ENCODE measurements at regions not wholly inside any gene's neighbourhood (a gene's known extent, or its start where the extent isn't known, plus 50 kb on each side); places are given as distances from the start of the nearest gene placed in this dataset.

DNA sequence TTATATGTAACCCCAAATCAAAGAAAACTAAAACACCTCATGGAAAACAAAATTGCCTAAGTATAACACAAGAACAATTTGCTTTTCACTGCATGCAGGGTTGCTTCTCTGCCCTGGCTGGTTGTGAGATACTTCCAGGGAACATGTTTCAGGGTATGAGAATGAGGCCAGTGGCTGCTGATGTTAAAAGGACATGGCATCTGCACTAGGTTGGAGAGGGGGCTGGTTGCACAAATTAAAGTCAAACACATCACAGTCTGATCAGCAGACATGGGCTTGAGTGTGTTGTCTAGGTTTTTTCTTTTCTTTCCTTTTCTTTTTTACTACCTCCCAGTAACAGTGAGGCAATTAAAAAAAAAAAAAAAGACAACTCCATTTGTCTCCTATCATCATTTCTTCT, 374.9 kb downstream of the MCTP2 start:
- no peak for DNase-seq (ENCODE audit: low spot score)

DNA sequence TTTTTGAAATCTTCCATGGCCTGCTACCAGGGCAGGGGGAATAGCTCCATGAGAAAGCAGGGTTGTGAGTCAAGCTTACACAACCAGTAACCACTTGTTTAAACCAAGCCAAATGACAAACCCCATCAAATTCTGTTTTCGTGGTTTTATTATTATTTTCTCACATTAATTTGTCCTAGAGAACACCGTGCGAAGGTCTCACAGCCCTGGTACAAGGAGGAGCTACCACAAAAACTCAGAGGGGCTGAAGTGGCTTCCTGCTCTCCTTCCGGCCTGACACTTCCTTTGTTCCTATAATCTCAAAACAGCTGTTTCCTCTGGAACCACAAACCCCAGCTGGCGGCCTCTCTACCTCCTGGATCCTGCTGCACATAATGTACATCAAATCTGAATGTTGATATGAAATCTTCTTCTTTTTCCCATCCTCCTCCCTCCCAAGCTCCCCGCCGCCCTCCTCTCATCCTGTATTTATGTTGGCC, 375.9 kb downstream of the MCTP2 start:
- no peak for DNase-seq (ENCODE audit: low spot score)

DNA sequence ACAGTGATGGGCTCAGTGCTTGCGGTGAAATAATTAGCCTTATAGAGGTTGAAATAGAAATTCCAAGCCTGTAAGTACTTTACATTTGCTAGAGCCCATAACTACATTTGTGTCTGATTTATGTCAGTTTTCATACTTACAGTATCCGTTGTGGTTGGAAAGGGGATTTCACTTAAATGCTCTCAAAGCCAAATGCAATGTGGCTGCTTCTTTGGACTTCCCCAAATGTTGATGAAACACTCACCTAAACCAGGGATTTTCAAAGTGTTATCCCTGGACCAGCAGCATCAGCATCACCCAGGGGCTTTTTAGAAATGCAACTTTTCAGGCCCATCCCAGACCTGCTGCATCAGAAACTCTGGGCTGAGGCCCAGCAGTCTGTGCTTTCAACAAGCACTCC, 378.7 kb downstream of the MCTP2 start:
- no peak for DNase-seq (ENCODE audit: low spot score)

DNA sequence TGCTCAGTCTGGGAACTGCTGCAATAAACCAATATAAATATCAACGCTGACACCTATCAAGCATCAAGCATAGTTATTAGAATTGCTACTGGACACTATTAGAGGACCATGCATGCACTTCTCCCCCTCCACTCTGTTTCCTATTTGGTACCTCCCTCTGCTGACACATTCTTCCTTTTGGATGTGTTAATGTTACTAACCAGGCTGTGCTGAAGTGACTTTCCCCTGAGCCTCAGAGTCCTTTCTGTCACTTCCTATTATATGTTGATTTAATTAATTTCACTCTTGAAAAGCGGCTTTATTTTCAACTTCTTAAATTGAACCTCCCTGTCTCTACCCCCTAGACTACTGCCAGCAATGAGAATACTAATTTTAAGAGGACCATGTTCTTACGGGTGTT, 379.1 kb downstream of the MCTP2 start:
- no peak for DNase-seq (ENCODE audit: low spot score)

DNA sequence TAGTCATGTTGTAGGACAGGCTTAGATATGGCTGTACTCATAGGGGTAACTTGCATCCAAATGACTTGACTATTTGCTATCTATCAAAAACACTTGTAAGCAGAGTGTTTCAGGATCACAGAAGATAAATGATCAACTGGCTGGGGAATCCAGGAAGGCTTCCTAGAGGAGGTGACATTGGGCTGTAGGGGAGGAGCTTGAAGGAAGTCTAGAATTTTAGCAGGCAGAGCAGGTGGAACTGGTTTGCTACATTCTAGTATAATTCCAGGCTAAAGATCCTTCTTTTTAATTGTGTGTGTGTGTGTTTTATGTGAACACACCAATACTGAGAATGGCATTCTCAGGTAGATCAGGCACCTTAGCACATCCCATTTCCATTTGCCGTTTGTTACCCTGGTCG, 380.3 kb downstream of the MCTP2 start:
- DNase-seq (ENCODE audit: low spot score), result no peak

DNA sequence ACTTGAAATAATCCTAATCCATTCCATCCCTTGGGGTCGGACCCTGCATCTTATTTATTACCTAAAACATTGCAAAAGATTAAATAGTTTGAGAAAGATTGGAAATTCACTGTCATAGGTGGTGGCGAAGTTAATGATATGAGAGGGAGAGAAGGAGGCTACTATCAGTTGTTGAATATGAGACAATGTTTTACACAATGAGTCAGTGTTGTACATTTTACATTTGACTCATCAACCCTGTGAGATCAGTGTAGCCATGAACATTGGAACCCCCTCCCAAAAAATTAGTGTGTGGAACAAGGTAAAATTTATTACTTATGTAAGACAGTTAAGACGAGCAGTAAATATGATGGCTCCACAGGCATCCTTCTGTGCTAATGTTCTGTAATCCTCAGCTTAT, 384.3 kb downstream of the MCTP2 start:
- DNase-seq (ENCODE audit: low spot score), result no peak

DNA sequence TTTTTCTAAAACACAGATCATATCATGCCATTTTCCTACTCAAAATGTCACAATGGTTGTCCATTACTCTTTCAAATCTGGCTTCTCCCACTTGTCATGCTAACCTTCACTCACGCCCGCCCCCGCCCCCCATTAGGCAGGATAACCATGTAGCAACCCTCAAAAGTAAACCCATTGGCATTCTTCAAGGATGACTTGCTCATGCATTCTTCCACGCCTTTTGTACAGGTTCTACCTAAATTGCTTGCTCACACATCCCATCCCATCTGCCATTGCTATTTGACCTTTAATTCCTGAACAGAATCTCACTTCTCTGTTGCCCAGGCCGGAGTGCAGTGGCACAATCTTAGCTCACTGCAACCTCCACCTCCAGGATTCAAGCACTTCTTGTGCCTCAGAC, 389.3 kb downstream of the MCTP2 start:
- no peak for DNase-seq (ENCODE audit: low spot score)

DNA sequence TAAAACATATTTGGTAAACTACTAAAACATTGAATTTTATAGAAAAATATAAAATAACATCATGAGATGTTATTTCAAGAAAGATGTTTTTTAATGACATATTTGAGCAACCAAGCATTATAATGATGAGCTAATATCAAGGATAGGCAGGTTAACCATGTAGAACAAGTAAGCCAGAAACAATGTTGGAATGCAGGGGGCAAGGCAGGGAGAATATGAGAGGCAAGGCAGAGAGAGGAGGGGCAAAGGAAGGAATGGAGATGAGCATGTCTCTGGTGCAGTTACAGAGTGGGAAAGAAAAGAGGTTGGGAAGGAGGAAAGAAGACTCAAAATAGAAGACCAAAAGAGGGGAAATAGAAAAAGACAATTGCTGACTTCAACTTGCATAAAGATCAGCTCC, 390.4 kb downstream of the MCTP2 start:
- no peak for DNase-seq (ENCODE audit: low spot score)

DNA sequence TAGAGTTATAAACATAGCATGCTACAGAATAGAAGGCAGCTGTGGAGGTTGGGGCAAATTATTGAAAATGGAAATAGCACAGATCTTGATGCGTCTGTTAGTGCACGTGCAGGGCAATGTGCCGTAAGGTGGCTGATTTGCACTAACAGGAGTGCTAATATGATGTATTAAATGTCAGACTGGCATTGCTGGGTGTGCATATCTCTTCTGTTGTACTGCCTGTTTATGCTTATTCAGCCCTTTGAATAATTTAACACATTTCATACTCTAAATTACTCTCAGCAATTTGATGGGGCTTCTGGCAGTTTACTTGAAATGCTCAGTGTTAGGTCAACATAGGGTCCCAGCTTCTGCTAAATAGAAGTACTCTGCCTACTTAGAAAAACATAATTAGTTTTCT, 395.6 kb downstream of the MCTP2 start:
- no peak for DNase-seq (ENCODE audit: low spot score)

DNA sequence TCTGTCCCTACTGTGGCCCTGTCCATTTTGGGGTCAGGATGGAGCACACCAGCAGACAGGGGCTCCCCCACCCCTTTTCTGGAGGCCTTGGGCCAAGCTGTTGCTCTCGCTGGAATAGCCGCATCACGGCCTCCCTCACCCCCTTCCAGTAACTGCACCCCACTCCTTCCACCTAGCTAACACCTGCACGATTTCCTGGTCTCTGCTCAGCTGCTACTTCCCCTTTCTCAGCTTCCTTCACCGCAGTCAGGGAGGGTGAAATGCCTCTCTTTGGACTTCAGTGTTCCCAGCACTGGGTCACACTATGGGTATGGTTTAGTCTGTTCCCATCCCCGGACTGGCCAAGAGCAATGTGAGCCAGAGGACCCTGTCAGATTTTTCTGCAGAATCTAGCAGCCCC, 400.2 kb downstream of the MCTP2 start:
- no peak for DNase-seq (ENCODE audit: low spot score)

DNA sequence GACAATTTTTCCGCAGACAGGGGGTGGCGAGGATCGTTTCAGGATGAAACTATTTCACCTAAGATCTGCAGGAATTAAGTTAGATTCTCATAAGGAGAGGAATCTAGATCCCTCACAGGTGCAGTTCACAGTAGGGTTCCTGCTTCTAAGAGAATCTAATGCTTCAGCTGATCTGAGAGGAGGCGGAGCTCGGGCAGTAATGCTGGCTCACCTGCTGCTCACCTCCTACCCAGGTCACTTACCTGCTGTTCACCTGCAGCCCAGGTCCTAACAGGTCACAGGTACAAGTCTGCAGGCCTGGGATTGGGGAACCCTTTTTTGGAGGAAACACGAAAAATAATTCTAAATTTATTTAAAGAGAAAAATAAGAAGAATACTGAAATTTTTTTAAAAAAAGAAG, 406.8 kb downstream of the MCTP2 start:
- DNase-seq (ENCODE audit: low spot score), result no peak

DNA sequence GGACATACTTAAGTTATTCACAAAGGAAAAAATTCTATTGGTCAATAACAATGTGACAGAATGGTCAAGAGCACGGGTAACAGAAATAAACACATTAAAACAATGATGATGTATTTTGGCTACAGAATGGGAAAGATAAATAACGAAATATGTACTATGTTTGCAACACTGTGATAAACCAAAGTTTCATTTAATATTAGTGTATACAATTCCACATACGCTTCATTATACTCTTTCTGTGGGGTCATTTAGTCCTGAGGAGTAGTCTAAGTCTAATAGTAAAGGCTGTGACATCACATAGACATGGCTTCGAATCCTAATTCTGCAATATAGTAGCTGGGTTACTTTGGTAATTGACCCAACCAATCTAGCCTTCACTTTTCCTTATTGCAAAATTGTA, 408.3 kb downstream of the MCTP2 start:
- no peak for DNase-seq (ENCODE audit: low spot score)

DNA sequence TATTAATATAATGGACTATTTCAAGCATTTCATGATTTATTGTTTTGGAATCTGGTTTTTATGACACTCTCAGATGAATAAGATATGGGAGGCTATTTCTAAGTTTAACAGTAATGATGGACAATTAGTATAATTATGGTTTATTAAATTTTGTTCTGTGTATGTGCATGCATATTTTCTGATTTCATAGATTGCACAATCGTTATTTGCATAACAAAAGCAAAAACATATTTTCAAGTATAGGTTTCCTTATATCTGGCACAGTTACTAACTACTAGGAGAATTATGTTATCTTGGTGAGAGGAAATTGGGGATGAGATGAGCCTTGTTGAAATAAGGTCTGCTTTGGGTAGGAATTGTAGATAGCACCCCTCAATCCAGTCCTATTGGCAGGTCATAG, 413.1 kb downstream of the MCTP2 start:
- no peak for DNase-seq (ENCODE audit: low spot score)

DNA sequence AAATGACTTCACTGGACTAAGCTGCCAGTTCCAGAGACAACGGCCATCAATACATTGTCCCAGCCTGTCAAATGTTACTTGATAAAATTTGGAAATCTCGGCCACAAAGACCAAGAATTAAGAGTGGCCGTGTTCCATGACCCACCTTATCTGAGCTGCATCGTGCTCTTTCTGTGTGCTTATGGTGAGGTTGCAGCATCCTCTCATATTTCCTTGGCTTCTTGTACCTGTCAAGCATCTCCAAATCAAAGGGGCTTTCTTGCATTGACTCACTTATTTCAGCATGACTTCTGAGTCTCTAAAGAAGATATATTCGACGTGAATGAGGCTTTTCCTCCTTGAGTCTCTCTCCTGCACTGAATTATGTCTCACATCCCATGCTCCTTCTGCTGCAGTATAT, 421.7 kb downstream of the MCTP2 start:
- DNase-seq (ENCODE audit: low spot score), result no peak

DNA sequence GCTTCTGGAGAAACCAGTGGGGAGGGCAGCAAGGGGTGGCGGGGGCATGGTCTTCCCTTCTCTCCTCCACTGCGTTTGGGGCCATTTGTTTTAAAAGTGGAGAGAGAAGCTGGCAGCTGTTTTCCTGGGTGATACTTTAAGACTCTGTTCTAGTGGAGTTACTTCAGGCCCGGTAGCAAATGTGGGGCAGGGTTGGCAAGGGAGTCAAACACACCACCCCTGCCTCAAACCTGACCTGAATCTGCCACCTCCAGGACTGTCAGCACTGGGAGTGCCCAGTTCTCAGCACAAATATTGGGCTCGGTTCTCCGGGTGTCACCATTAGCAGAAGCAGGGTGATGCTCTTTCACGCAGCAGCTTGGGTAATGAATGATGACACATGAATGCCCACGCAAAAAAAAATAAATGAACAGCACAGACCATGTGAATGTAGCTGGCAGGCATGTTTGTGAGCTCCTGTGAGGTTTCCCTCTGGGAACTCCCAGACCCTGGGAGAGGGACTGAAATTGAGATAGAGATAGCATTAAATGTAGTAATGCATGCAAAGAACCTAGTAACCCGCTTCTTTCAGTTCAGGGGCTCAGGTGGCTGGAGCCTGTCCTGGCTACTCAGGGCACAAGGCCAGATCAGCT, 424.0 kb downstream of the MCTP2 start:
- no peak for DNase-seq (ENCODE audit: low spot score)

DNA sequence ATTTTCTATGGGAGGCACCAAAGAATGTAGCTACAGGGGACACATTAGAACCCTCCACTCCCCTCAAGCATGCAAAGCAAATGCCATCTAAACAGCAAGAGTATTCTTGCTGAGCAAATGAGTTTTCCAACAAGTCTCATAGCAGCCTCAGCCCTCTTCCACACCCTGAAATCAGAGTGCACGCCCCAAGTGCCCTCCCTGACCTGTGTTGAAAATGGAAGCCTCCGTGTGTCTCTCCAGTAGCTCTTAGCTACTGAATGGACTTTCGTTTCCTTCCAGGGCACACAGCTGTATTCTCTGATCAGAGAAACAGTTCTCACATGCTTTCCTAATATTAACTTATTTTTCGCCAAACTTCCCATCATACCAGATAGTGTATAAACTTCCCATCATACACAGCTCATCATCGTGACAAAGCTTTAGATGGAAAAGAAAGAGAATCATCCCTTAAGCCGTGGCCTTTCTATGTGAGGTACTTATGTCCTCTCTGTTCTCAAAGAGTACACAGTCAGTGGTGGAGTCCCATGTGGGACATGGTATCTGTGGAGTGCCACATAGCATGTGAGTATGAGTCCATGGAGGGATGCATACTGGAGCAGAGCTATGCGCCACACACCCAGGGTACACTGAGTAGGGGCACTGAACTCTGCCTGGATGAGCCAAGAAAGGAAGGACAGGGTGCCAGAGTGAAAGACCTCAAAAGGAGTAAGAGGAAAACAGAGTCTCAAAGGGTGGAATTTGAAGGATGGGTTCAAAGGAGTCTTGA, 434.5 kb downstream of the MCTP2 start:
- DNase-seq (ENCODE audit: low spot score), result no peak

DNA sequence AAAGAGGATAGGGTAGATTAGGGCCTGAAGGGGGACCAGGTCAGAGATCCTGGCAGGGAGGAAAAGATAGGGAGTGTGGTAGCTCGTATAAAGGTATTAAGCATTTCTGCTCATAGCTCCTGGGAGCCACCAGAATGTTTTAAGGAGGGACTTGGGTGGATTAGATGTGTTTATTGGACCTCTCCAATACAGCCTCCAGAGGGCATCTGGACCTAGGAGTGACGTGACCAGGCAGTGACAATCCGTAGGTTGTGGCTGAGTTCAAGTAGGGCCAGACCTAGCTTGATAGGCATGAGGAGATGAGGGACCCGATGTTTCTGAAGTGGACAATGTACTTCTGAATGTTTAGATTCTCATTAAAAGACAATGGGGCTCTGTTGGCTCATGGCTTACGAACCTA, 435.2 kb downstream of the MCTP2 start:
- no peak for DNase-seq (ENCODE audit: low spot score)

DNA sequence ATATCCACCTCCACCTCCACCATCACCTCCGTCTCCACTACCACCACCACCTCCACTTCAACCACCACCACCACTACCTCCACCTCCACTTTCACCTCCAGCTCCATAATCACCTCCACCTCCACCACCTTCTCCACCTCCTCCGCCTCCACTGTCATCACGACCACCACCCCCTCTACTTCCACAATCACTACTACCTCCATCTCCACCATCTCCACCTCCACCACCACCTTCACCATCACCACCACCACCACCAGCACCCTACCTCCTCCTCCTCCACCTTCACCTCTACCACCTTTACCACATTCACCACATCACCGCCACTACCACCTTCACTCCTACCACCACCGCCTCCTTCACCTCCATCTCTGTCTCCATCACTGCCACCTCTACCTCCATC, 435.7 kb downstream of the MCTP2 start:
- no peak for DNase-seq (ENCODE audit: low spot score)

DNA sequence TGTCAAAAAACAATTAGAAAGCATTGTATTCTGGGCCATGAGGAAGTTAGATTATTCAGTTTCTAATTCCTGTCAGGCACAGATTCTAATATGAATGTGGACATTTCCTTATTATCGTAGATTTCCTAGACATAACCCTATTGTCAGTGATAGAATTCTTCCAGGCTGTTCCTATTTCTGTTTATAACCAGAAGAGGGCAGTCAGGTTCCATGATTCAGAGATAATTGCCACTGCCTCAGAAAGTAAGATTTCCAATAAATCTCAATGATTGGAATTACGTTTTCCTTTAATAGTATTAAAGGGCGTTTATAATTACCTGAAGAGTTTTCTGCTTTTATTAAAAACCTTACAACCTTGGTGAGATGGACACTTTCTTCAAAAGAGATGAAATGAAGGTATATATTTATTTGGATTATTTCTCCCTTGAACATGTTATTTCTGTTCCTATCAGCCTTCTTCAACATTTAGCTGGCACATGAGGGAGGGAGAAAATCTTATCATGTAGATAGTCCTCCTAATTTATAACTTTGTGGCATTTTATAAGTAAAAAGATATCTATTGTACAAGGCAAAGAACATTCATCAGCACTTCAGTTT, 439.2 kb downstream of the MCTP2 start:
- peak; percentile 55 for DNase-seq (ENCODE audit: low spot score)

DNA sequence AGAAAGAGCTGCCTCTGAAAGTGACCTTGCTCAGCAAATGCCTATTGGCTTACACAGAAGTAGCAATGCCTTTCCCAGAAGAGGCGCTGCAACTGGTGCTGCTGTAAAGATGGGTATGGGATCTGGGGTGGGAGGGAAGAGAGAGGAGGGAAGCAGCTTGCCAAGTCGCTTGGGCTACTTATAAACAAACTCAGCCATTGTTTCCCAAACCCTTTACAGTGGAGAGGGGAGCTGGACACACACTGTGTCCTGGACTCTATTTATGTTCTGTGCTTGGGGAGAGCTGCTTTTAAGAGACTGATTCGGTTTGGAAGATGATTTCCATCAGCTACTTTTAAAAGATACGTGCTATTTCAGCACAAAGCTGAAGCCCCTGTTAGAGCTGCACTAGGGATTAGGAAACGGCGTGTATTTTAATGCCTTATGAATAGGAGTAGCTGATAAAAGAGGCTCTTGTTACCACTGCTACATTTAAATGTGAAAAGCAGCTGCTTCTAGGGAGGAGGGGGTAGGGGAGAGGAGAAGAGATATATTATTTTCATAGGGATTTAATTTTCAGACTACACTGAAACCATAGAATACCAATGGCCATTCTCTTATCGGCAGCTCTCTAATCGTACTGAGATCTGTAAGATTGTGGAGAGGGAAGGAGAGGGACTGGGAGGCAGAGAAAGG, 440.6 kb downstream of the MCTP2 start:
- DNase-seq (ENCODE audit: low spot score), result peak; percentile 16

DNA sequence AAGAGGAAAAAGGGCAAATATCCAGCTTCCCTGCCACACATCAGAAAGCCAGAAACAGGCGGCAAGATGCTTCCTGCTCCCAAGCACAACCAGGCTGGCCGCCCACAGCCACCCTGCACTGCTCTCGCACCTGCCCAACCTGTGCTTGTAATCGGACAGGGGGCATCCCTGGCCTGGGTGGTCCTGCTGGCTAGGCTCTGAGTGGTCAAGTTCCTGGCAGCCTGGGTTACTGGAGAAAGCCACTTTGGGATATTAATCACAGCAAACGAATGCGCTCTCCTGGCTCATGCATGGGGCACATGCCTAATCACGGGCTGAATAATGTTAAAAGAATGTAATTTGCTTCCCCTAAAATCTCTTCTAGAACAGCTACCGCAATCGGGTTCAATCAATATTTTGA, 442.4 kb downstream of the MCTP2 start:
- DNase-seq (ENCODE audit: low spot score), result no peak

DNA sequence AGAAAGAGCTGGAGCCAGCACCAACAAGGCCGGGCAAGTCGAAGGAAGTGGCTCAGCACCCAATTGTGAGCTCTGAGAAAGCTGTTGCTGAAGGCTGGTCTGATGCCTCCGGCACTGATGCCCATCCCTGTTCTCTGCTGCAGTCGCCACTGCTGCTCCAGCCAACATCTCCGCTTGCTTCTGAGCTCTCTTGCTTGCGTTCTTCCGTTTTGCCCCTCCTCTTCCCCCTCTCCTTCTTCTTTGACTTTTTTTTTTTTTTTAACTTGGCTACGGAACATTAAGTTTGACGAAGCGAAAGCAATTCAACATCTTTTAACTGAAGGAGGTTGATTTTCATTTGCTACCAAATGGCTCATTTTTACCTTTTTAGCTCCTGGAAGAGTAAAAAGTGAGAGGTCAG, 442.9 kb downstream of the MCTP2 start:
- DNase-seq (ENCODE audit: low spot score), result no peak

DNA sequence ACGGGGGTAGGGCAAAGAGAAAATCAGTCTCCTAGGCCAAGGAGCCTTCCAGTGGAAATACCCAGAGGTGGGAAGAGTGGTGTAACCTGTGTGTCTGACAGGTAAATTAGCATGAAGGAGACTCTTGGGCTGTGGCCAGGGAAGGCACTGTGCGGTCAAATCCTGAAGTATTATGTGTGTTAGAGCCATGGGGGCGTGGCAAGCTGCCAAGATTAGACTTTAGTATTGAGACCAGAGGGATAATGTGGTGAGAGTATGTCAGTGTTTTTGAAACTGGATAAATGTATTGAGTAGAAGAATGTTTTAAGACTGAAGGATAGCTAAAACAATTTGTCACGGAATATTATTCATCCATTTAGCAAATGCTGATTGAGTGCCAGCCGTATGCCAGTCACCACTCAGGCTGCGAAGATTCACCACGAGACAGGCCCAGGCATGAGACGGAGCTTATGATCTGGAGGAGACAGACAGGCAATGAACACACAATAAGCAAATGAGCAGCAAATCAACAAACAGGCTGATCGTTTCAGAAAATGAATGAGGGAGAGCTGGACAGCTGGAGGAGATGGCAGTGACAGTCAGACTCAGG, 445.9 kb downstream of the MCTP2 start:
- DNase-seq (ENCODE audit: low spot score), result no peak
